ENCODE measurements at regions not wholly inside any gene's neighbourhood (a gene's known extent, or its start where the extent isn't known, plus 50 kb on each side); places are given as distances from the start of the nearest gene placed in this dataset.

GRCh38 chr2:172323861-172324597 is 103.4 kb upstream of the ITGA6 start:
- no peak overlapping the region for H2AFZ ChIP-seq (ENCODE audit: insufficient read depth, low read depth, low read length, poor library complexity, severe bottlenecking)
- no peak overlapping the region for H3K27ac ChIP-seq (ENCODE audit: low read length in 2 of 2)
- ChIA-PET CTCF (no interaction called here), POLR2A (no interaction called here)
- no peaks in the 10 kb centered on the region for H3K36me3 ChIP-seq (replicated peaks in 1 of 2; ENCODE audit: control extremely low read depth in 1 of 2, control insufficient read depth in 1 of 2, extremely low read depth in 1 of 2, insufficient read depth in 2 of 2, low read length in 1 of 2)
- no peaks in the 10 kb centered on the region for H3K9me3 ChIP-seq (ENCODE audit: control extremely low read depth in 1 of 3, control insufficient read depth in 2 of 3, insufficient read depth in 1 of 3, low read length in 2 of 3)
- Mint-ChIP-seq H3K27ac (no peak overlapping the region), H3K4me3 (no peak overlapping the region), H3K4me1 (no peaks in the 10 kb centered on the region), H3K27me3 (peaks cover 8% of the 10 kb centered on the region), H3K9me3 (ENCODE audit: insufficient read depth) (peaks cover 2% of the 10 kb centered on the region)
- ATAC-seq (ENCODE audit: low read depth) (no peak), DNase-seq (no peak)
- intact Hi-C loops (cut with micrococcal nuclease), result no loop called here
- H3K4me1 ChIP-seq (ENCODE audit: control insufficient read depth in 2 of 2, insufficient read depth in 2 of 2, low read length in 2 of 2), result no peaks in the 10 kb centered on the region
- no peak overlapping the region for H3K9ac ChIP-seq (ENCODE audit: low read length)
- H4K20me1 ChIP-seq (ENCODE audit: control insufficient read depth, insufficient read depth, low read length, poor library complexity, severe bottlenecking), result no peaks in the 10 kb centered on the region
- H3K4me2 ChIP-seq (replicated peaks; ENCODE audit: low read depth, low read length, poor library complexity, severe bottlenecking), result no peak overlapping the region
- TF ChIP-seq EZH2 (IDR thresholded peaks at IDR 0.05; ENCODE audit: borderline replicate concordance, insufficient read depth, low read depth, low read length, poor library complexity, severe bottlenecking) (no peak), CTCF (IDR thresholded peaks at IDR 0.05) (no peak)
- no peaks in the 10 kb centered on the region for H3K79me2 ChIP-seq (ENCODE audit: control insufficient read depth, insufficient read depth, low read length)
- H3K27me3 ChIP-seq (replicated peaks in 1 of 4; ENCODE audit: control extremely low read depth in 1 of 4, control insufficient read depth in 3 of 4, insufficient read depth in 4 of 4, low read length in 3 of 4), result no peaks in the 10 kb centered on the region
- 93% methylated on average over 7 of the region's 10 CpGs for WGBS (ENCODE audit: insufficient coverage)
- no peak overlapping the region for H3K4me3 ChIP-seq (ENCODE audit: control extremely low read depth in 1 of 5, extremely low read depth in 1 of 5, insufficient read depth in 1 of 5, low read depth in 2 of 5, low read length in 4 of 5)

- Histone ChIP-seq H2AFZ (ENCODE audit: insufficient read depth, low read depth, low read length, poor library complexity, severe bottlenecking) (no peak overlapping the region), H3K4me3 (ENCODE audit: control extremely low read depth in 1 of 5, extremely low read depth in 1 of 5, insufficient read depth in 1 of 5, low read depth in 2 of 5, low read length in 4 of 5) (no peak overlapping the region), H3K79me2 (ENCODE audit: control insufficient read depth, insufficient read depth, low read length) (no peaks in the 10 kb centered on the region), H3K4me1 (ENCODE audit: control insufficient read depth in 2 of 2, insufficient read depth in 2 of 2, low read length in 2 of 2) (no peaks in the 10 kb centered on the region), H3K27ac (ENCODE audit: low read length in 2 of 2) (no peak overlapping the region), H3K9me3 (ENCODE audit: control extremely low read depth in 1 of 3, control insufficient read depth in 2 of 3, insufficient read depth in 1 of 3, low read length in 2 of 3) (no peaks in the 10 kb centered on the region), H3K9ac (ENCODE audit: low read length) (no peak overlapping the region), H3K27me3 (replicated peaks in 1 of 4; ENCODE audit: control extremely low read depth in 1 of 4, control insufficient read depth in 3 of 4, insufficient read depth in 4 of 4, low read length in 3 of 4) (no peaks in the 10 kb centered on the region), H3K36me3 (replicated peaks in 1 of 2; ENCODE audit: control extremely low read depth in 1 of 2, control insufficient read depth in 1 of 2, extremely low read depth in 1 of 2, insufficient read depth in 2 of 2, low read length in 1 of 2) (no peaks in the 10 kb centered on the region), H3K4me2 (replicated peaks; ENCODE audit: low read depth, low read length, poor library complexity, severe bottlenecking) (no peak overlapping the region), H4K20me1 (ENCODE audit: control insufficient read depth, insufficient read depth, low read length, poor library complexity, severe bottlenecking) (no peaks in the 10 kb centered on the region)
- Mint-ChIP-seq H3K27ac (no peak overlapping the region), H3K9me3 (ENCODE audit: insufficient read depth) (peaks cover 2% of the 10 kb centered on the region), H3K27me3 (peaks cover 8% of the 10 kb centered on the region), H3K4me1 (no peaks in the 10 kb centered on the region), H3K4me3 (no peak overlapping the region)
- POLR2A ChIA-PET, result no interaction called here
- intact Hi-C loops (cut with micrococcal nuclease), result no loop called here
- TF ChIP-seq CTCF (IDR thresholded peaks at IDR 0.05) (no peak), EZH2 (IDR thresholded peaks at IDR 0.05; ENCODE audit: borderline replicate concordance, insufficient read depth, low read depth, low read length, poor library complexity, severe bottlenecking) (no peak)
- CTCF ChIA-PET, result no interaction called here
- DNase-seq (no peak), ATAC-seq (ENCODE audit: low read depth) (no peak)
- no CpG with 5 or more reads among the region's 1 CpG for WGBS (ENCODE audit: insufficient coverage)
Measured at GRCh38 chr2:172326211-172326509, 101.2 kb upstream of the ITGA6 start.
